CD8-positive, alpha-beta memory T cell (primary cell): ENCODE measurements at regions not wholly inside any gene's neighbourhood (a gene's known extent, or its start where the extent isn't known, plus 50 kb on each side); places are given as distances from the start of the nearest gene placed in this dataset.
A peak's percentile ranks its signal among the peaks of the same experiment; 100 is the strongest.

Experiments
- CTCF ChIA-PET: fragments of 350-600 bp; sonication (Branson Sonifier 250); formaldehyde crosslinking; loops from one replicate; lab custom pipeline; 2021; ENCODE audit warnings: antibody characterized with exemption; lab: Charles Lee
- POLR2A ChIA-PET: fragments of 350-600 bp; sonication (Branson Sonifier 250); formaldehyde crosslinking; loops from one replicate; lab custom pipeline; 2021; ENCODE audit warnings: antibody characterized with exemption; lab: Charles Lee
- DNase-seq, 5 donors: peaks; one replicate each; pipeline versions ENCODE4 v3.0.0 to v3.0.0-alpha.2; 2020 to 2022; ENCODE audit warnings: mixed read lengths in 1 of 5
- H3K27ac ChIP-seq: one replicate; pipeline ENCODE4 v1.7.0; 2013; ENCODE audit warnings: low read depth, mild to moderate bottlenecking, low read length, moderate library complexity
- H3K27me3 ChIP-seq: 2 replicates; pipeline ENCODE4 v1.7.0; 2013; ENCODE audit warnings: low read length, mild to moderate bottlenecking; ENCODE audit not compliant: insufficient read depth, poor library complexity, severe bottlenecking
- H3K36me3 ChIP-seq: 2 replicates; pipeline ENCODE4 v1.7.0; 2013; ENCODE audit warnings: mild to moderate bottlenecking, low read length, moderate library complexity; ENCODE audit not compliant: insufficient read depth
- H3K4me1 ChIP-seq: 2 replicates; pipeline ENCODE4 v1.7.0; 2013; ENCODE audit warnings: mild to moderate bottlenecking, low read length, moderate library complexity; ENCODE audit not compliant: insufficient read depth
- H3K4me3 ChIP-seq: 2 replicates; pipeline ENCODE4 v1.7.0; 2013; ENCODE audit warnings: mild to moderate bottlenecking, low read length
- H3K9me3 ChIP-seq: 2 replicates; pipeline ENCODE4 v1.7.0; 2013; ENCODE audit warnings: mild to moderate bottlenecking, low read length
- H3K27ac Mint-ChIP-seq, 8 donors: one replicate each; pipeline ENCODE4 v1.8.0; 2020 to 2021; ENCODE audit warnings: mixed read lengths in 8 of 8, mild to moderate bottlenecking in 6 of 8, inconsistent platforms in 3 of 8, moderate library complexity in 3 of 8
- H3K27me3 Mint-ChIP-seq, 2 donors: one replicate each; pipeline ENCODE4 v1.8.0; 2020 to 2021; ENCODE audit warnings: mixed read lengths in 2 of 2, mild to moderate bottlenecking in 1 of 2, moderate library complexity in 1 of 2
- H3K36me3 Mint-ChIP-seq, 3 donors: one replicate each; pipeline ENCODE4 v1.8.0; 2020 to 2021; ENCODE audit warnings: mixed read lengths in 3 of 3, inconsistent platforms in 1 of 3, mild to moderate bottlenecking in 1 of 3
- H3K4me1 Mint-ChIP-seq, 3 donors: one replicate each; pipeline ENCODE4 v1.8.0; 2020 to 2021; ENCODE audit warnings: mixed read lengths in 3 of 3, inconsistent platforms in 1 of 3, mild to moderate bottlenecking in 1 of 3
- H3K4me3 Mint-ChIP-seq, 7 donors: one replicate each; pipeline ENCODE4 v1.8.0; 2020 to 2021; ENCODE audit warnings: mixed read lengths in 7 of 7, mild to moderate bottlenecking in 6 of 7, moderate library complexity in 4 of 7, inconsistent platforms in 2 of 7
- H3K9me3 Mint-ChIP-seq, 5 donors: one replicate each; pipeline ENCODE4 v1.8.0; 2020 to 2022; ENCODE audit warnings: mixed read lengths in 5 of 5, mild to moderate bottlenecking in 3 of 5, moderate library complexity in 2 of 5, inconsistent platforms in 1 of 5

- Mint-ChIP-seq H3K27ac (no peak overlapping the region), H3K27me3 (peaks cover 17 to 67% of the 10 kb centered on the region in 2 donors), H3K4me3 (no peak overlapping the region), H3K9me3 (peaks cover 0 to 6% (median 0%) of the 10 kb centered on the region in 5 donors), H3K4me1 (no peaks in the 10 kb centered on the region), H3K36me3 (no peaks in the 10 kb centered on the region)
- H3K9me3 ChIP-seq = no peaks in the 10 kb centered on the region
- no peak overlapping the region for H3K27ac ChIP-seq
- no peaks in the 10 kb centered on the region for H3K36me3 ChIP-seq
- ChIA-PET CTCF (no interaction called here), POLR2A (no interaction called here)
- no peak overlapping the region for H3K4me3 ChIP-seq
- H3K27me3 ChIP-seq = peaks cover 3% of the 10 kb centered on the region
- no peaks in the 10 kb centered on the region for H3K4me1 ChIP-seq
- DNase-seq = no peak
These were observed 169.1 kb upstream of the CELF2 start for GRCh38 chr10:10848488-10849111.

- H3K27me3 Mint-ChIP-seq = peaks cover 13 to 64% of the 10 kb centered on the region in 2 donors
- H3K4me3 ChIP-seq = no peak overlapping the region
- no peaks in the 10 kb centered on the region for H3K36me3 ChIP-seq
- POLR2A ChIA-PET = no interaction called here
- H3K36me3 Mint-ChIP-seq = no peaks in the 10 kb centered on the region
- peaks cover 0 to 6% (median 0%) of the 10 kb centered on the region in 5 donors for H3K9me3 Mint-ChIP-seq
- H3K27me3 ChIP-seq = peaks cover 3% of the 10 kb centered on the region
- no peaks in the 10 kb centered on the region for H3K4me1 ChIP-seq
- DNase-seq = no peak
- H3K4me1 Mint-ChIP-seq = no peaks in the 10 kb centered on the region
- no peak overlapping the region for H3K27ac ChIP-seq
- no peak overlapping the region for H3K27ac Mint-ChIP-seq
- CTCF ChIA-PET = no interaction called here
- H3K9me3 ChIP-seq = no peaks in the 10 kb centered on the region
- no peak overlapping the region for H3K4me3 Mint-ChIP-seq
These were observed 168.4 kb upstream of the CELF2 start for GRCh38 chr10:10849306-10849705.

GRCh38 chr10:10850214-10850613 lies 167.5 kb upstream of the CELF2 start:
- no peaks in the 10 kb centered on the region for H3K36me3 Mint-ChIP-seq
- no peaks in the 10 kb centered on the region for H3K9me3 ChIP-seq
- ChIA-PET CTCF (no interaction called here), POLR2A (no interaction called here)
- H3K4me1 ChIP-seq = no peaks in the 10 kb centered on the region
- peaks cover 0 to 2% (median 0%) of the 10 kb centered on the region in 3 donors for H3K4me1 Mint-ChIP-seq
- no peak overlapping the region for H3K4me3 ChIP-seq
- no peaks in the 10 kb centered on the region for H3K36me3 ChIP-seq
- no peak overlapping the region for H3K27ac Mint-ChIP-seq
- no peaks in the 10 kb centered on the region for H3K27me3 ChIP-seq
- no peak overlapping the region for H3K27ac ChIP-seq
- no peak for DNase-seq
- peaks cover 13 to 58% of the 10 kb centered on the region in 2 donors for H3K27me3 Mint-ChIP-seq
- H3K4me3 Mint-ChIP-seq = no peak overlapping the region
- H3K9me3 Mint-ChIP-seq = peaks cover 0 to 6% (median 0%) of the 10 kb centered on the region in 5 donors

GRCh38 chr10:10852464-10852863 lies 165.2 kb upstream of the CELF2 start:
- ChIA-PET CTCF (no interaction called here), POLR2A (no interaction called here)
- H3K4me1 Mint-ChIP-seq = peaks cover 0 to 4% (median 0%) of the 10 kb centered on the region in 3 donors
- Histone ChIP-seq H3K9me3 (no peaks in the 10 kb centered on the region), H3K36me3 (no peaks in the 10 kb centered on the region), H3K4me3 (no peak overlapping the region), H3K4me1 (no peaks in the 10 kb centered on the region), H3K27me3 (no peaks in the 10 kb centered on the region), H3K27ac (no peak overlapping the region)
- H3K4me3 Mint-ChIP-seq = no peak overlapping the region
- H3K9me3 Mint-ChIP-seq = peaks cover 0 to 6% (median 0%) of the 10 kb centered on the region in 5 donors
- no peak overlapping the region for H3K27ac Mint-ChIP-seq
- H3K36me3 Mint-ChIP-seq = no peaks in the 10 kb centered on the region
- H3K27me3 Mint-ChIP-seq = peaks cover 13 to 45% of the 10 kb centered on the region in 2 donors
- no peak for DNase-seq

DNA sequence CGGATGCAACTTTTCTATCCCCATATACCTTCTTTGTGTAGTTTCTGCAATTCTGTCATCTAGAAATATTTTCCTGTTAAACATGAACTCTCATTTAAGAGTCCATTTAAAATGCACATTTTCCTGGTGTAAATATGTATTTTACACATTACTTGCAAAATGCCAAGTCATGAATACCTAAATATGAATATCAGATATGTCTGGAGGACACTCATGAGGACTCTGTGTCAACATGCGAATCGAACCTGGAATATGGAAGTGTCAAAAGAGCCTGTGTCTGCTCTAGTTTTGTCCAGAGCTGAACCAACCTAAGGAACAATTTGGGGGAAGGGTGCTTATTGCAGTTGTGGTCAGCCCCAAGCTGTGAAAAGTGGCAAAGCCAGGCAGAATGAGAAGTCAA lies 163.7 kb upstream of the CELF2 start:
- H3K4me3 Mint-ChIP-seq = no peak overlapping the region
- H3K36me3 ChIP-seq = no peaks in the 10 kb centered on the region
- DNase-seq = no peak
- no peaks in the 10 kb centered on the region for H3K4me1 ChIP-seq
- ChIA-PET CTCF (no interaction called here), POLR2A (no interaction called here)
- H3K4me1 Mint-ChIP-seq = peaks cover 0 to 4% (median 0%) of the 10 kb centered on the region in 3 donors
- H3K36me3 Mint-ChIP-seq = no peaks in the 10 kb centered on the region
- H3K27ac Mint-ChIP-seq = no peak overlapping the region
- H3K27me3 ChIP-seq = no peaks in the 10 kb centered on the region
- peaks cover 13 to 38% of the 10 kb centered on the region in 2 donors for H3K27me3 Mint-ChIP-seq
- H3K9me3 ChIP-seq = no peaks in the 10 kb centered on the region
- H3K4me3 ChIP-seq = no peak overlapping the region
- no peak overlapping the region for H3K27ac ChIP-seq
- H3K9me3 Mint-ChIP-seq = peaks cover 0 to 6% (median 0%) of the 10 kb centered on the region in 5 donors

- DNase-seq = no peak
- Mint-ChIP-seq H3K4me1 (peaks cover 0 to 4% (median 0%) of the 10 kb centered on the region in 3 donors), H3K36me3 (peaks cover 0 to 5% (median 0%) of the 10 kb centered on the region in 3 donors), H3K27me3 (peaks cover 13 to 34% of the 10 kb centered on the region in 2 donors), H3K4me3 (no peak overlapping the region), H3K27ac (peak overlapping the region in 2 of 8 donors; percentile 48 to 84), H3K9me3 (peaks cover 0 to 6% (median 0%) of the 10 kb centered on the region in 5 donors)
- Histone ChIP-seq H3K36me3 (no peaks in the 10 kb centered on the region), H3K27me3 (no peaks in the 10 kb centered on the region), H3K27ac (no peak overlapping the region), H3K4me1 (no peaks in the 10 kb centered on the region), H3K9me3 (no peaks in the 10 kb centered on the region), H3K4me3 (no peak overlapping the region)
- CTCF ChIA-PET = no interaction called here
- POLR2A ChIA-PET = no interaction called here
These were observed 162.9 kb upstream of the CELF2 start for GRCh38 chr10:10854725-10855124.

GRCh38 chr10:10855151-10855581 lies 162.5 kb upstream of the CELF2 start:
- Mint-ChIP-seq H3K27ac (peak overlapping the region in 1 of 8 donors; percentile 84), H3K36me3 (peaks cover 0 to 5% (median 0%) of the 10 kb centered on the region in 3 donors), H3K27me3 (peaks cover 13 to 33% of the 10 kb centered on the region in 2 donors), H3K4me3 (no peak overlapping the region), H3K4me1 (peaks cover 0 to 4% (median 0%) of the 10 kb centered on the region in 3 donors), H3K9me3 (peaks cover 0 to 6% (median 0%) of the 10 kb centered on the region in 5 donors)
- Histone ChIP-seq H3K9me3 (no peaks in the 10 kb centered on the region), H3K27ac (no peak overlapping the region), H3K36me3 (no peaks in the 10 kb centered on the region), H3K27me3 (no peaks in the 10 kb centered on the region), H3K4me3 (no peak overlapping the region), H3K4me1 (no peaks in the 10 kb centered on the region)
- CTCF ChIA-PET = no interaction called here
- POLR2A ChIA-PET = no interaction called here
- no peak for DNase-seq

- Histone ChIP-seq H3K9me3 (no peaks in the 10 kb centered on the region), H3K4me3 (no peak overlapping the region), H3K36me3 (no peaks in the 10 kb centered on the region), H3K4me1 (no peaks in the 10 kb centered on the region), H3K27ac (no peak overlapping the region), H3K27me3 (no peaks in the 10 kb centered on the region)
- Mint-ChIP-seq H3K4me3 (no peak overlapping the region), H3K9me3 (peaks cover 0 to 4% (median 0%) of the 10 kb centered on the region in 5 donors), H3K27me3 (peaks cover 2 to 14% of the 10 kb centered on the region in 2 donors), H3K36me3 (peaks cover 0 to 5% (median 0%) of the 10 kb centered on the region in 3 donors), H3K27ac (no peak overlapping the region), H3K4me1 (no peaks in the 10 kb centered on the region)
- POLR2A ChIA-PET = no interaction called here
- CTCF ChIA-PET = no interaction called here
- DNase-seq = no peak
These were observed 157.2 kb upstream of the CELF2 start for GRCh38 chr10:10860455-10860976.
